ENCODE measurements at regions not wholly inside any gene's neighbourhood (a gene's known extent, or its start where the extent isn't known, plus 50 kb on each side); places are given as distances from the start of the nearest gene placed in this dataset.
"Not testable (repeated sequence)": the region's sequence is repeated elsewhere in the genome, so short reads cannot be mapped to it uniquely, and the experiment has no call there.

DNA sequence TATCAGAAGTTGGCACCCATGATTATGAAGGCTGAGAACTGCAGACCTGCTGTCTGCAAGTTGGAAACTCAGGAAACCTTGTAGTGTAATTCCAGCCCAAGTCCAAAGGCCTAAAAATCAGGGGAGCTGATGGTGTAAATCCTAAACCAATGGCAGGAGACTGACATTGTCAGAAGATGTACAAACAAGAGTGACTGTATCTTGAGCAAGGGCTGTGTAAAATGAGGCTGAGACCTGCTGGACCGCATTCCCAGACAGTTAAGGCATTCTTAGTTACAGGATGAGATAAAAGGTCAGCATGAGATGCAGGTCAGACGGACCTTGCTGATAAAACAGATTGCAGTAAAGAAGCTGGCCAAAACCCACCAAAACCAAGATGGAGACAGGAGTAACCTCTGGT lies 147.7 kb downstream of the COG6 start:
- intact Hi-C loops (cut with DNase I) = no loop called here

DNA sequence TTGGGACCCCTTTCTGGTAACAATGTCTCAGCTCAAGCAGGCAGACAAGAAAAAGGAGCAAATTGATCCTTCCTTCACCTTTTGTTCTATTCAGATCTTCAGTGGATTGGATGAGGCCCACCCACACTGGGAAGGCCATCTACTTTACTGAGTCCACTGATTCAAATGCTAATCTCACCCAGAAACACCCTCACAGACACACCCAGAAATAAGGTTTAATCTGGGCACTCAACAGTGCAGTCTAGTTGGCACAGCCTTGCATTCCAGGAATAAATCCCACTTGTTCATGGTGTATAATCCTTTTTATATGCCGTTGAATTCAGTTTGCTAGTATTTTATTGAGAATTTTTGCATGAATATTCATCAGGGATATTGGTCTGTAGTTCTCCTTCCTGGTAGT lies 148.4 kb downstream of the COG6 start:
- DNase-seq = no peak
- intact Hi-C loops (cut with DNase I) = no loop called here

More for the DNA sequence above, 147.7 kb downstream of the COG6 start:
- no peak for DNase-seq

DNA sequence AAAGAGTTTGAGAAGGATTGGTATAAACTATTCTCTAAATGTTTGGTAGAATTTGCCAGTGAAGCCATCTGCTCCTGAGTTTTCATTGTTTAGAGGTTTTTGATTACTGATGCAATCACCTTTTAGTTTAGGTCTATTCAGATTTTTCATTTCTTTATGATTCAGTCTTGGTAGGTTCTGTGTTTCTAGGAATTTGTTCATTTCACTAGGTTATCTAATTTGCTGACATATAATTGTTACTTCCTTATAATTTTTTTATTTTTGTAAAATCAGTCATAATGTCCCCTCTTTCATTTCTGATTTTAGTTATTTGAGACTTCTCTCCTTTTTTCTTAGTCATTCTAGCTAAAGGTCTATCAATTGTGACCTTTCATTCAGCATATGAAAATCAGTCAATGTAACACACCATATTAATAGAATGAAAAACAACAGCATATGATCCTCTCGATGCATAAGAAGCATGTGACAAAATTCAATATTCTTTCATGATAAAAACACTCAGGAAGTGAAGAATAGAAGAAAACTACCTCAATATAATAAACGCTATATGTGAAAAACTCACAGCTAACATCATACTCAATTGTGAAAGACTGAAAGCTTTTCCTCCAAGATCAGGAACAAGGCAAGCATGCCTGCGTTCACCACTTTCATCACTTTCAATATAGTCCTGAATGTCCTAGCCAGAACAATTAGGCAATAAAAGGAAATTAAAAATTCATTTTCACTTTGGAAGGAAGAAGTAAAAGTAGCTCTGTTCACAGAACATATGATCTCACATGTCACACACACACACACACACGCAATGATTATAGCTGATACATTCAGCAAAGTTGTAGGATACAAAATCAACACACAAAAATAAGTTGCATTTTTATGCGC lies 149.1 kb downstream of the COG6 start:
- intact Hi-C loops (cut with DNase I) = no loop called here

DNA sequence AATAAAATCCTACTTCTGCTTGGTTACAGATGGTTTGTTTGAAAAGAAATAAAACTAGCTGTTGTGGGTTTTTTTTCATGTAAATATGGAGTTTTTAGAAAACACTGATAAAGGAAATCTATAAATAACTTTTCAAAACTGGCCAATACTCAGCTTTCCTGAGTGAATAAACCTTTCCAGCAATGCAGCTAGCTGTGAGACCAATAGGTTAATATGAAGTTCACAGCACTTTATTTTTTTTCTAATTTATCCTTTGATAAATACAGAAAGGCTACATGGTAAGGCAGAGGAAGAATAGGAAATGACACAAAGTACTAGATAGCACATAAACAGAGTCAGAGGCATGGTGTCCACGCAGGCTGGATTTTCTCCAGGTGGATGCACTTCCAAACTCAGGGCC lies 154.0 kb downstream of the COG6 start:
- no peak for DNase-seq
- intact Hi-C loops (cut with DNase I) = no loop called here

More for the DNA sequence above, 149.1 kb downstream of the COG6 start:
- no peak for DNase-seq

DNA sequence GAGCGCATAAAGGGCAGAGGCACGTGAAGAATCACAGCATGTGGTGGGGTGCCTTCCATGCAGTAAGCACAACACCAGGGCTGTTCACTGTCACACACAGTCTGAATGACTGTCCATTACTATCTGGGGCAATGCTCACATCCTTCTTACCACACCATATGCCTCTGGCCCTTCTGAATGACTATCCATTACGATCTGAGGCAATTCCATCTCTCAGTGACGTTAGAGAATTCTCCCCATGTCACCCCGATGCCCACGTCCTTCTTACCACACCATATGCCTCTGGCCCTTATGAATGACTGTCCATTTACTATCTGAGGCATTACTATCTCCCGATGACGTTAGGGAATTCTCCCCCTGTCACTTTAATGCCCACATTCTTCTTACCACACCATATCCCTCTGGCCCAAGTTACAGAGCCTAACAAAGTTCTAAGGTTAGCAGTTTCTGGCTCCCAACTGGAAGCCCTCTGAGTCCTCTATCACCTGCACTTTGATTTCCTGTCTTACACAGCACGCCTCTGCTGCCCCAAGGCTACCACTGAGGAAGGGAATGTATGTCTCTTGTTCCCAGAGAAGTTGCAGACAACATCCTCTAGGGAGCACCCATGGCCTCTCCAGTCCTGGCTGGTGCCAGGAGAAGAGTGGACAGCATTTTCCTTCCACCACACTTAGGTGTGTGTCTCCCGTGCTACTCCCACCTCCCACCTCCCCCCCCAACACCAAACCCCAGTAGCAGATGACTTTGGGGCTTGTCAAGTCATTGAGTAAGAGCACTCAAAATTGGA lies 154.8 kb downstream of the COG6 start:
- intact Hi-C loops (cut with DNase I) = no loop called here
- no peak for DNase-seq

DNA sequence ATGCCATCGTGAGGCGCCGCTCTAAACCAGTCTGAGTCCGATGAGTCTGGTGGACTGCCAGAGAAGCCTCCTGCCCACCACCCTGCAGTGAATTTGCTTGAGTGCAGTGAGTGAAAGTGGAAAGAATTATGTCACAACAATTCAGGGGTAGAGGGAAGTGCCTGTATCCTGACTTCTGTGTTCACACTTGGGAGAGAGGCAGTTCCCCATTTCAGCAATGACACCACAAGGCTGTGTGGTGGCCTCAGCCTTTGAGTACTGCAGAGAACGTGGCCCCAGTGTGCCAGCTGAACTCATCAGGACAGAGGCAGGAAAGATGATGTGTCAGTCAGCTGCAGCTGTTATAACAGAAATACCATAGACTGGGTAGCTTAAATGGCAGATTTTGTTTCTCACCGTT lies 155.6 kb downstream of the COG6 start:
- no peak for DNase-seq
- intact Hi-C loops (cut with DNase I) = no loop called here

DNA sequence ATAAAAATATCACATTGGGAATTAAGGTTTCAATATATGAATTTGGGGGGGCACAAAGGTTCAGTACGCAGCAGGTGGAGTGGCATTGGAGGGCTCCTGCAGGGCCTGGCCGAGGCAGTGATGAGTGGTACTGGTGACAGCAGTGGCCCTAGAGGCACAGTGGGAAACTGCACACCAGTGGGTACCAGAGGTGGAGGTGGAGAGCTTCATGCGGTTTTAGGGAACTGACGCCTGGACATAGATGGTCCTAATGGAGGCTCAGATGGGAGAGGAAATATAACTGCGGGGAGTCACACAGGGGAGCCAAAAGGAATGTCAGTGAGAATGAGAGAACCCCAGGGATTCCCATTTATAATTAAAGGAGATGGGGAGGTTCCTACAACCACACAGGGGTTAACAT lies 156.2 kb downstream of the COG6 start:
- intact Hi-C loops (cut with DNase I) = no loop called here
- DNase-seq = no peak

DNA sequence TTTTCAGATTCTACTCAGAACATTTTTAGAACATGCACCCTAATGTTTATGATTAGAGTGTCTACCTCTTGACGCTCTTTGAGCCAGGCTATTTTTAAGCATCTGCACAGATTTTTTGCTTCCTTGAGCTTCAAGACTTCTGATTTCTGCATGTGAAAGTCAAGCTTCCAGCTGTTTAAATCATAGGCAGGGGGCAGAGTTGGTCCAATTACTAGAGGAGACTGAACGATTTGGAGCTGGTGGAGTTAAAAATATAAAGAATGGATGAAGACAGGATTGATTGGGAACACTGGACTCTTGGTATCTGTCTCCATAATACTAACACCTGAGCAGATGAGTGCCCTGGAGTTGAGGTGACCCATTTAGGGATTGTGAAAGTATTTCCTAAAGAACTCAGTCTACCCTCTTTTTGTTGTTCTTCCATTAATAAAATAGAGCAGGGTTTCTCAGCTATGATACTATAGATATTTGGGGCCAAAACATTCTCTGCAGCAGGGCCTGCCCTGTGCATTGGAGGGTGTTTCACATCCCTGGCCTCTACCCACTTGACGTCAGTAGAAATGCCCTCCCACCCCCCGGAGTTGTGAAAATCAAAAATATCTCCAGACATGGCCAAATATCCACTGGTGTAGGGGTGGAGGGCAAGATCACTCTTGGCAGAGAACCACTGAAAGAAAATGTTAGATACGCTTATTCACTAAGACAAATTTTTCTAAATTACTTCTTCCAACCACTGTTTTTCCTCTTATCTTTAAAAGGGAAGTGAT lies 160.1 kb downstream of the COG6 start:
- DNase-seq = no peak
- intact Hi-C loops (cut with DNase I) = no loop called here

DNA sequence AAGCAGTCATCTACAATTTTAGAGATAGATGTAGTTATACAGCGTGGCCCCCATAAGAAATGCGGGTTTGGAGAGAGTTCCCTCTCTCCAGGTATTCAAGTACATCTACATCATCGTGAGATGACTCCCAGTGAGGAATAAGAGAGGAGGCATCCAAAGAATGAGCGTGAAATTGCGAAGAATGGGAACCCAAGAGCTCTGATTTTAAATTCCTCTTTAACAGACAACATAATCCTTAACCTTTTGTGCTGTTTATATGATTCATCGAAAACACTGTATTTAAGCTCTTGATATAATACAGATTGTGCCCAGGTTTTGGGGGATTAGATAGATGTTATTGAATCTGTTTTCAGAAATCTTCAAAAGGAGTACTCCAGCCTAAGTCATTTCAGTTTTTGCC lies 161.5 kb downstream of the COG6 start:
- no peak for DNase-seq
- intact Hi-C loops (cut with DNase I) = no loop called here

DNA sequence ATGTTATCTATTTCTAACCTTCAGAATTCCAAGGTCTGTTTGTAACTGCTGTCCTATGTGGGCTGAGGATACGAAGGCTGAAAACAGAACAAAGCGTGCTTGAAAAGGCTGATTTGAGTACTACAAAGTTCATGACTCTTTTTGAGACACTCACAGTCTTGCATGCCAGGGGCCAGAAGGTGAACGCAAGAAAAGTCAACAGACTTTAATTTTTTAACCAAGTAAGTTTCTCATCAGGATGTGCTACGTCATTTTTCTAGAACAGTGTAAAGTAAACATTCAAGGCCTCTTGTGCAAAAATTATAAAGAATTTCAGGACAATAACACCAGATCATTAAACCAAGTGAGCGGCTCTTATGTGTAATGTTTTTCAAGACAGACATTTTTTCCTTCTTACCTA lies 163.5 kb downstream of the COG6 start:
- DNase-seq = no peak
- intact Hi-C loops (cut with DNase I) = no loop called here

DNA sequence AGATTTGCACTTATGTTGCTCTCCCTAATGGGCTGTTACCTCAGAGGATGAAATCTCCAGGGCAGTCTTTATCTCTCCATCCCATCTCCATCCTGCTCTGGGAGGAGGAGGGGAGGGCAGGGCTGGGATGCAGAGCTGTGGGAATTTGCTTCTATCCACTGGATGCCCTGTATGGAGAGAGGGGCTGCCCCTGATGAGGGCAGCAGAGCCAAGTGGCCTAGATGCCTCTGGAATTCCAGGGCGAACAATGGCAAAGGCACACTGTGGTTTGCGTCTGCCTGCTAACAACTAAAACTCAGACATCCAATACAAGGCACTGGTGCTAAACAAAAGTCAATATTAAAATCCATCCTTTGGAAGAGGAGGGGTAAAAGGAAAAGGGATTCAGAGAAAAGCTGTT lies 165.1 kb downstream of the COG6 start:
- intact Hi-C loops (cut with DNase I) = no loop called here
- no peak for DNase-seq

DNA sequence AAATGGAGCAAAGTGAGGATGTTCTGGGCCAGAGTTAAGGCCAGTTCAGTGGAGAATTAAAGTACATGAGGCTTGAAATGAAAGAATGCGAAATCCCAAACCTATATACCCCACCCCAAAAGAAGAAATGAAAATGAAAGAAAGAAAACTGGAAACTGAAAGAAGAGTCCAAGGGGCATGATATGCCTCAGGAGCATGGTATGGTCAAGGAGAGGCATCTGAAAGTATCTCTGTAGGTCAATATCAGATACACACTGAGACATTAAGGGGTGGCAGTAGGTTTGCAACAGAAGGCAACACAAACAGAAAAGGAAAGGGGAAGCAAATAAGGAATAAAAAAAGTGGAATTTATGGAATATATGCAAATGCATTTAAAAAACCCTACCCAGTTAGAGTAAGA lies 166.5 kb downstream of the COG6 start:
- intact Hi-C loops (cut with DNase I) = no loop called here

DNA sequence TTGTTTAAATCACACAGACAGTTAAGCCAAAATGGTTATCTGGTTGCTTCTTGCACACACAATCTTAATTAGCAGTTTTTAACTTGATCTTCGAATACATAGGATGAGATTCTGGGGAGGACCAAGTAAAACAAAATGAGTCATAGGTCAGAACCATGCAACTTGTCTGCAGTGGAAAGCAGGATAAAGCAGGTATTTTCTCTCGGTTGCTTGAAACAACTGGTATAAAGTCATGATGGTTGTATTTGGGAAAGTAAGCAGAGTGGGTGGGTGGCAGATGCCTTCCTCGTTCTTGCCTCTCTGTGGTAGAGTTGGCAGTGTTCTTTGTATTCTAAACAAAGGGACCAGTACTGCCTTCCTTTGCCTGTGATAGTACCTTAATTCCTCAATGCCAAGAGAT lies 167.0 kb downstream of the COG6 start:
- DNase-seq = no peak

More for the DNA sequence above, 166.5 kb downstream of the COG6 start:
- DNase-seq = no peak

DNA sequence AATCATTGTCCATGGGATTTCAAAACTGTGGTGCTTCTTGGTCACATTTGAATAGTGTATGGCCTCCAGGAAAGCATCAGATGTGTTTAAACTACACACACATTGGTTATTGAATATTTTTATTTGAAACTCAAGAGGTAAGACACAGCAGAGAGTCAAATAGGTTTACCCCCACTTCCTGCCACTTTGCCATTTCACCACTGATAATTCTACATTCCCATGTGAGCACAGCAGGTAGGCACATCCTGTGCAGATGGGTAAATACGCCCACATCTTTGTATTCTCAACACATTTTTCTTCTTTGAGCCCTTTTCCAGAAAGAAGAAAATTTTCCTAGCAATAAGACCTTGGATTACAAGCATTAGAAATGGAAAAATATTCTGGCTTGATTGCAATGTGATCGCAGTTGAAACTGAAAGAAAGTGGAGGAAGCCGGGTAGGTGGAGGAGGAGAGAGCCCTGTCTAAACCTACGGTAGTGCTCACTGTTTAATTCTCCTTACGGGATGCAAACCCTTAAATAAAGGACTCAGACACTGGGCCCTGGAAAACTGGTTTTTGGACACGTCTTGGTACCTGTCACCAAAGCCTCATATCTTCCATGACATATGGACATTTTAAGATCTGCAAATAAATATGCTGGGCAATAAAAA lies 167.7 kb downstream of the COG6 start:
- intact Hi-C loops (cut with DNase I) = no loop called here
- DNase-seq = no peak

More for the DNA sequence above, 167.0 kb downstream of the COG6 start:
- intact Hi-C loops (cut with DNase I) = no loop called here

DNA sequence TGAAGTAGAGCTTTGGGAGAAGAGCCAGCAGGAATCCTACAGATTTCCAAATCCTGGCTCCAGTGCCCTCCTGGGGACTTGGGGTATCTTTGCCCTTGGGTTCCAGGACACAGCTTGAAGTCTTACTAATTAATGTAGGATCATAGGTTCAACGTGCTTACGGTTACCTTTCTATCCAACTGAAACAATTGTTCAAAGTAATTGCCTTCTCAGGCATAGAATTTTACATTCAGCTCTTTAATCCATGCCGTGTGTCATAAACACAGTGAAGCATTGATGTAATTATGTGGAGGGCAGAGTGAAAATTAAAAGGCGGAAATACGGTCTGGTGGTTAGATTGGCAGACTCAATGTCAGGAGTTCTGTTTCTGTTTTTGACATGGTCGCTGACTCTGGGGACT lies 170.4 kb downstream of the COG6 start:
- intact Hi-C loops (cut with DNase I) = no loop called here

DNA sequence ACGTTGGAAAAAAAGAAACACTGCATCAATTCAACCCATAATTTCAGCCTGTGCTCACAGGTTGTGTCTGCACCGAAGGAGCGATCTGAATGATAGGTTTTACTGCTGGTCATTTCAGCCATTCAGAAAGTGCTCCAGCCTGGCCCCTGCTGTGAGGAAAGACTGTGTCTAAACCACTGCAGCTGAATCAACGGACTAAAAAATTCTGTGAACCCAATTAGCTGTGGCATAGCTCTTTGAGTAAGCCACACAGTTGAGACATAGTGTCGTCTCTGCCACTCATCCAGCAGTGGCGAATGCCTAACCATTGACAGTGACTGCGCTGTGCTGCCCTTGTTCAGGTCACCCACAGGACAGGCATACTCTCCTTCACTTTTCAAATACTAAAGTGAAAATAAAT lies 179.8 kb downstream of the COG6 start:
- DNase-seq = no peak
- intact Hi-C loops (cut with DNase I) = no loop called here

More for the DNA sequence above, 170.4 kb downstream of the COG6 start:
- DNase-seq = no peak

DNA sequence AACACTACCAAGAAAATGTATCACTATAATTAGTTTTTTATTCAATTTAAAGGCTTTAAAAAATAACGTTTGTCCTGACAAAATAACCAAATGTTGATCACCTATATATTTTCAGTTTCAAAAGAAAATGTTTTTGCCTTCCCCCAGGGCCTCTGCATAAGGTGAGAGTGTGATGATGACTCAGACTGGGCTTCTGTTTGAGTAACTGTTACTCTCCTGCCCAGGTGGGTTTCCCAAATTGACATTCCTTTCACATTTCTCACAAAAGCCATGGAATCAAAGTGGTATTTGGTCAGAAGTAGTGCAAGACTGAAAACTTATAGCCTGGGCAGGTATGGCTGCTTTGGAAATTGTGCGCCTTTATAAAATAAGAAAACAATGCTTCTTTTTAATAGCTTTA lies 180.6 kb downstream of the COG6 start:
- DNase-seq = no peak
- intact Hi-C loops (cut with DNase I) = no loop called here

DNA sequence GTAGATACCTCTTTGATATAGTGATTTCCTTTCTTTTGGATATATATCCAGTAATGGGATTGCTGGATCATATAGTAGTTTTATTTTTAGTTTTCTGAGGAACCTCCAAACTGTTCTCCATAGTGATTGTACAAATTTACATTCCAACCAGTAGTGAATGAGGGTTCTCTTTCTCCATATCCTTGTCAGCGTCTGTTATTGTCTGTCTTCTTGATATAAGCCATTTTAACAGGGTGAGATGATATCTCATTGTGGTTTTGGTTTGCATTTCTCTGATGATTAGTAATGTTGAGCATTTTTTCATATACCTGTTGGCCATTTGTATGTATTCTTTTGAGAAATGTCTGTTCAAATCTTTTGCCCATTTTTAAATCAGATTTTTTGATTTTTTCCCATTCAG lies 182.4 kb downstream of the COG6 start:
- intact Hi-C loops (cut with DNase I); DNase-seq: not testable (repeated sequence)

DNA sequence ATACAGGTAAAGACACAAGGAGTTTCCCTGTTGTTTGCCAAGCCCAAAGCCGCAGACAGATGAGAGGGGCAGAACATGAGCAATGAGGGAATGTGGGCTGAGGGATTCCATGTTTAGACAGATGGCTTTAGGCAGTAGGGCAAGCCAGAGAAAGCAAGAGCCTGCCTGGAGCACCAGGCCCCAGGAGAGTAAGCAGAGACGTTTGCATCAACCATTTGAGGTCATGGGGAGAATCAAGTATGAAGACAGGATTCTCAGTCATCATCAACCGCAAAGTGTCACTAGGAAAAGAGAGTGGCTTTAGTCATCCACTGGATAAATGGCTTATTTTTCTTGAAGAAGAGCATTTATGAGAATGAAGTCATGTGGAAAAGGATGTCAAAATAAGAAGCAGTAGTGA lies 184.7 kb downstream of the COG6 start:
- no peak for DNase-seq
- intact Hi-C loops (cut with DNase I) = no loop called here

DNA sequence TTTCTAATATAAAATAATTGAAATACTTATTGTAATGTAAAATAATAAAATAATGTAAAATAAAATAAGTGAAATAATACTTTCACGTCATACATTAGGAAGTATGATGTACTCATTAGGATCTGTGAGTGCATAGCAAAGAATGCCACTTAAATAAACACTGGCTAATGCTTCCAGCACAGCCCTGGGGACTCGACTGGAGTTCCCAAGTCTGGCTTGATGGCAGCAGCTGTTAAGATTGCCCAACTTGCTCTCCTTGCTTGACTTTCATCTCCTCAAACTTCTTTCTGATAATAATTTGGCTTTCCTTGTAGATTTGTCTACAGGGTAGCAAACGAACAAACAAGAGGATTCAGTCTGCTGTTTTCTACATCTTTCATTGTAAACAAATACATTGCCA lies 191.9 kb downstream of the COG6 start:
- intact Hi-C loops (cut with DNase I) = no loop called here
- DNase-seq = no peak

DNA sequence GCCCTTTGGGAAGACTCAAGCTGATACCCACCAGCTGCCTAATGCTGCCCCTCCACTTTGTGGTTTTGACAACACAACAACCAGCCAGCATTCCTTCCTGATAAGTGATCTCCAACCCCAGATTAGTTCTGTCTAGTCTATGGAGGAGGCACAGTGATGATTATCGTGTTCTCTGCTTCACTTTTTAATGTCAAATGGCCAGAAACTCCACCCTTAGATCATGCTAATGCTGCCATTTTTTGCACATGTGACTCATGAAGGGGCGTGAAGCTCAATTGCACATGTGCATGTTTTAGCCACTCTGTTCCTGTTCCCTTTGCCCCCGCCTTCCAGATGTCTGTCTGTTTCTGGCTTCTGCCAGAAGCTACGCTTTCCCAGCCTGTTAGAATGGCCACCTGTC lies 199.8 kb downstream of the COG6 start:
- intact Hi-C loops (cut with DNase I) = no loop called here

More for the DNA sequence above, 199.8 kb downstream of the COG6 start:
- no peak for DNase-seq

All from posterior cingulate gyrus (tissue), 11 donors.